Activated CD4-positive, alpha-beta T cell treated with anti-CD3 and anti-CD28 coated beads, Interleukin-2, Interleukin-4, amounts not matched to agents 100 ng/mL and 50 ng/mL, durations not matched to agents 16 hours and 8 hours (primary cell): ENCODE measurements at regions not wholly inside any gene's neighbourhood (a gene's known extent, or its start where the extent isn't known, plus 50 kb on each side); places are given as distances from the start of the nearest gene placed in this dataset.

Experiments used
- DNase-seq: peaks from one replicate; pipeline ENCODE4 v3.0.0-alpha.2; 2020; ENCODE audit warnings: low spot score

DNA sequence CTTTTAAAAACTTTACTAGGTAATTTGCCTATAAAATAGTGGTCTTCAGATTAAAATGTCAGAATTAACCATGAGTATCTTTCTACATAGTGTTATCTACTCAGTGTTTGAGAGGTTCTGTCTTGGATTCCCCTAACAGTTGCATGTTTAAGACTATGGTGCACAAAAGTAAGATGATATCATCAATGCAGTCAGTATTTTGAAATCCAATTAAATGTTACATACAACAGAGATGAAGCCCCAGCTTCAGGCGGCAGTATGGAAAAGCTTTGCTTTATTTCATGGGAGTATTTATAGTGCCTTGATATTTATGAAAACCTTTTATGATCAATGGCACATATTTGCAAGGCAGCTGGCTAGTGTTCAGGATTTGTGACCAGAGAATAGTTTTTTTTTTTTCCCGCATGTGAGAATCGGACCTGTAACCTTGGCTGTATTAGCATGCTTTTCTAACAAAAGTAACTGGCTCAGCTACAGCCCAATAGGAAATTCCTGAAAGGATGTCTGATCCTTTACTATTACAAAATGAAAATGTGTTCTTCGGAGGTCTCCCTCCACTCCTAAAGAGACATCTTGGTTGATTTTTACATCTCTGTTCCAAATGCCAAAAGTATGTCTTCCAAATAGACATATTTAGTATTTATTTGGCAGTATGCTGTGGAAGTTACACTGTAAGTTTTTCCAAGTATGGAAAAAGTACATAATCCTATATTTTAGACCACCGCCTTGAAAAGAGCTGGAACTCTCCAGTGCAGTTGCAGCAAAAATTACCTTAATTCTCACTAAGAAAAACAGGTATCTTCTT is 319.3 kb upstream of the UBE2E3 start:
- DNase-seq: no peak

DNA sequence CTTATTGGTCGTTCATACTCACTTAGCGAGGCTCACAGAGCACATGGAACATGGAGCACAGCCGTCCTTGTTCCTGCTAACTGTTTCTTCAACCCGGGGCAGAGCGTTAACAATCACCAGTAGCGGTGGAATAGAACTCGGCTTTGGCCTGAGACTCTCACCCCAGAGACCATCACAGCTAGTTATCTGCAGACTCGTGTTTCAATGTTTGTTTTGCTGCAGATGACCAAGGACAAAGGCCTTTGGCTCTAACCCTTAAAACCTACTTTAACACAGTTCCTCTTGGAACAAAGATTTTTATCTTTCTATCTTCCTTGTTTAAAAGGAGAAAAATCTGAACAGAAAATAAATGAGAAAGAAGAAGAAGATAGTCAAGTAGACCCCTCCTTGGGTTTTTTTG is 320.2 kb upstream of the UBE2E3 start:
- no peak for DNase-seq

DNA sequence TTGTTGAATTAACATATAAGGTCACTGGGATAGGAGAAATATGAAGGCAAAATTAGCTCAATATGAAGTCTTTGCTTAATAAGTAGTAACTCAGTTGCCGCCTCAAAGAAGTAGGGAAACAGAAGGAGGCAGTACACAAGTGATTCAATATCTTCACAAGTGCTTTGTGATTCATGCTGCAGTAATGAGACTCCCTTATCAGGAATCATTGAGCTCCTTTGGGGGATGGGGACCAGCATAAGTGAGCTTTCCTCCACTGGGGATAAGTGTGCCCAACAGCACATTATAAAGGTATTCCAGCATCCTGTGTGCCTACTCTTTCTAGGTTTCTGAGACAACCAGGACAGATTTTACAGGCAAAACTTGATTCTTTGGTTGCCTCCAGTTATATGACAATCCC is 323.4 kb upstream of the UBE2E3 start:
- no peak for DNase-seq

DNA sequence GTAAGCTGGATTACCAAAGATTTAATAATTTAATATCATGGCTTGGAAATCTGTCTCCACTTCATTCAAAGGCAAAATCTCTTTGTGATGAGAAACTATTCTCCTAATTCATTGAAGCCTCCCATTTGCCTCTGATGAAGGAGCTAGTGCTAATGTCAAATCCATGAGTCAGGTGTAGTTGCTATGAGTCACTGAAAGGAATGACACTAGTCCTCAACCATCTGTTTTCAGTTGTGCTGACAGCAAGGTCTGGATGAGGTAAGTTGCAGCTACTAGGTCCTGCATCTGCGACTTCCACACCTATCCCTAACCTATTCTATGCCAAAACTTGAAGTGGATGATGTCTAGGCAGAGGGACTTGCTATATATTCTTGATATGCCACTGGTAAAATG is 324.0 kb upstream of the UBE2E3 start:
- no peak for DNase-seq

DNA sequence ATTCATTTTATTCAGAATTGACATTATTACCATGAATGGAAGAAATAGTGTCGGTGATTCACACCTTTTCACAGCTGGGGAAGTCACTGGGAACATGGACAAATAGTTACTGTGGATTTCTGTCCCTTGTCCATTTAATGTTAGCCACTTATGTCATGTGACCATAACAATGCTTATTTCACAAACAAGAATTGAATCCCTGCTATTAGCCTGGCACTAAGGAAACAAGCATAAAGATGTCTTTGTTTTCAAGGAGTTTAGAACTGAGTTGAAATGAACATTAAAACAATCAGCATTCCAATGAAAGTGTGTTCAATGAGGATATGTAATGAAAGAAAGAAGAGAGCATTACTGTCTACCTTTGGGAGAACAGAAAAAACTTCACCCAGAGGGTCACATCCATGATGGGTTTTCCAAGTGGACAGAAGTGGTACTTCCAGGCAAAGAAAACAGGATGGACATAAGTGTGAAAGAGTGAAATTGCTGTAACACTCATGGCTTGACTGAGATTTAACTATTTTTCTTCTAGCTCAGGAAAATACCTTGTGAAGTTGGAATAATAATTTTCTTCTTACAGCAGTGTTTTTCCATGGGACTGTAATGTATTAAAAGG is 324.5 kb upstream of the UBE2E3 start:
- no peak for DNase-seq

DNA sequence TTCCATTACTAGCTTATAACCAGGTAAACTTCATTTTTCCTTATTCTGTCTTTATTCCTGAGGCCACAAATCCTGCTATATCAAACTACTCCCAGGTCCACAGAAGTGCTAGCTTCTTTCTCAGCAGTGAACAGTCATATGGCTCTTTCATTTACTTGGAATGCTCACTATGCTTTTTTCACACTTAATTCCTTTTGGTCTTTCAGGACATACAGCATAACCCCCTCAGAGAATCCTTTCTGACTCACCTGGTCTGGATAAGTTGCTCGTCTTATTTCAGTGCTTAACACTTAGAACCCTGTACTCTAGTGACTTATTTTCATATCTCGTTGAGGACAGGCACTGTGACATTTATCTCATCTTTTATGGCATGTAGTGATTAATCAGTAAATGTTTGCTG is 325.0 kb upstream of the UBE2E3 start:
- no peak for DNase-seq

DNA sequence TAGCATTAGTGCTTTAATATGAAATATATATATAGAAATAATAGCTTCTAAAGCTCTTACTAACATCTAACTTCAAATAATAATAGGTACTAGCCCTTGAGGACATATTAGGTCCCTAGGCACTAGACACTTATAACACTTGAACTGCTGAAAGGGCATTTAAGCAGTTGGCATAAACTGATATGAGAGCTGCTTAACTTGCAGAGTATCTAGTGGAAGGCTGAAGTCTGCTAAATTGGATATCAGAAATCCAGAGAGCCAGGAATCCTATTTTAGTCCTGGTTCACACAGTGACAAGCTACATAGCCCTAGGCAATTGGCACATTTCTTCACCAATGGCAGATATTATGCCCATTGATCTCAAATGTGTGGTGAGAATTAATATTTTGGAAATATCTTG is 326.9 kb upstream of the UBE2E3 start:
- no peak for DNase-seq

DNA sequence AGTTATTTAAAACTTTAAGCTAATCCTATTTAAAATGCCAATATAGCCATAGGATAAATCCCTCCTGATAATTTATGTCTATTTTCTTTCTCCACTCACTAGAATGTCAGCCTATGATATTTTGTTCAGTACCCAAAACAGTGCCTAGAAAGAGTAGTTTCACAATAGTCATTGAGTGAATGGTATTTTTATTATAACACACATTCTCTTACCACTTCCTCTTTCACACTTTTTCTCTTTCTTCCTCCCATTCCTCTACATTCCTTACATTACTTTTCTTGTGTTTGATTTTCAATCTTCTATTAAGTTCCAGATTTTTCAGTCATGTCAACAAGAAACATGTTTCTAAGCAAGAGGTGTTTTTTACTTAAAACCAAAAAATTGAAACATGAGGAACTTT is 327.6 kb upstream of the UBE2E3 start:
- no peak for DNase-seq

DNA sequence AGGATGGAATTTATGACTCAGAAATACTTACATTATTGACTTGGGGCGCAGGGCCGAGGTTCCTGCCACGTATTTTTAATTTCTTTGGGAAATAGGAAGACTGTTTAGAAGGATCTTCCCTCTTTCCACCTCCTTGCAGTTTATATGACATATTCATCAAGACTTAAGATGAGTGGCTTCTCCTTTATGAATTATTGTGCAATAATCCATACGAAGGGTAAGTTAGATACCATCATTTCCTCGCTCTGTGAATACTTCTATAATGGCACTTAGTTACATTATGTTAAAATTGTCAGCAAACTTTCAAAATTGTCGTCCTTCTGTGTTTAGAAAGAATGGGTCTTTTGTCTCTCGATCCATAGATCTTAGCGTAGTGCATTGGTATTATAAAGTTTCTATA is 328.8 kb upstream of the UBE2E3 start:
- DNase-seq: no peak

DNA sequence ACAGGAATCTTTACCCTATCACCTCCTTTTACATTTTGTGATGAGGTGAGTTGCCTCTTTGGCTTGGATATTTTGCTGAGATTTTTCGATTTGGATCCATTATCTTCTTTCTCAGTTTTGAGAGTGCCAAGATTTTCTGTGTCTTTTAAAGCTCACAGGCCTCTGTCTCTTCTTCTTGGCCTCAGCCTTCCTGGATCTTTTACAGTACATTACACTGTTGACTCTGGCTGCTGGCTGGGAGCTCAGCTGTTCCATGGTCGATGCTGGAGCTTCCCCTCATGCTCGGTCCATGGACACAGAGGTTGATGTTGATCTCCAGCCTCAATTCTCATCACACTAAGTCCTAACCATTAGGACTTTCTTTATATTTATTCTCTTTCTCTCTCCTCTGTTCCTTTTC is 332.8 kb upstream of the UBE2E3 start:
- DNase-seq: no peak

DNA sequence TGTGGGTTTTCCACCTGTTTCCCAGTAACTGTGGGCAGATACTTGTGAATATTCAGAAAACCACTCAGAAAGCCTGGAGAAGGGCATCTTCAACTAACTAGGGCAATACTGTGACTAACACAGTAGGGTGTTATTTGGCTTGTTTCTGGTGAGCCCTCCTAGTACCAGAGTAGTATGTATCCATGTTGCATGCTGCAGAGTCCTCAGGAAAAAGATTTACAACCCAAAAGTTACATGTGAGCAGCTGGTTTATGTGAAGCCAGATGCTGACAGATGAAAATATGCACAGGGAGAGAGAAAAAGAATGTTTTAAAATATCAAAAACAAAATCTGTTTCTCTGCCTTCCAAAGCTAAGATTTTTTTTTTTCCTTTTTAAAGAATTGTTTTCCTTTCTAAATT is 333.2 kb upstream of the UBE2E3 start:
- no peak for DNase-seq

DNA sequence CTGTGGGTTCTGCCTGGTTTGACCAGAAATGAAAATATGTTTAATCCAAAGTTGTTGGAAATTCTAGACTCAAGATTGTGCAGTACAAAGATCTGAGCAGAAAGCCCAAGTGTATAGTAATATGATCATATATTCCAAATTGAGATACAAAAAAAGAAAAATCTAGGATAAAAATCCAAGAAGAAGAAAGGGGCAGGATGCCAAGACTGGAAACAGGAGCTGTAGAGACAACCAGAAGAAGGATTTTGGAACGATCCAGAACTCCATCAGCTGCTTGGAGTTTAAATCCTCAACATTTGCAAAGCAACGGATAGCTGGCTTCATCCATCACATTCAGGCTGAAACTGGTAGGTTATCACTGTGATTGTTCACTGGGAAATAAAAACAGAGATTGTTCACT is 333.6 kb upstream of the UBE2E3 start:
- no peak for DNase-seq

DNA sequence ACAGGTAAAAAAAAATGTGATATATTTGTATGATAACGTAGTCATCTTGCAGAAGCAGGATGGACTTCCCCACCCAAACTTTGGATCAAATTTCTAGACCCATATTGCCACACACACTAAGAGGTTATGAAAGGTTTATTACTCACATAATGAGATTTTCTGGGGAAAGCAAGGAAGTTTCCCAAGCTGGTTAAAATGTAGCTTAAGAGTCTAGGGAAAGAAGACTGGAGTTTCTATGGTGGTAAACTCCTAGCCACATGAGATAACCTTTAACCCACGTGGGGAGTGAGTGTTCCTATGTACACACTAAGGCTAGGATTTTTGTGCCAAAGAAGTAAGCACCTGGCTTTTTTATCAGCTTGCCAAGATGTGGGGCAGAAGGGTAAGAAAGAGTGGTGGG is 335.7 kb upstream of the UBE2E3 start:
- no peak for DNase-seq

DNA sequence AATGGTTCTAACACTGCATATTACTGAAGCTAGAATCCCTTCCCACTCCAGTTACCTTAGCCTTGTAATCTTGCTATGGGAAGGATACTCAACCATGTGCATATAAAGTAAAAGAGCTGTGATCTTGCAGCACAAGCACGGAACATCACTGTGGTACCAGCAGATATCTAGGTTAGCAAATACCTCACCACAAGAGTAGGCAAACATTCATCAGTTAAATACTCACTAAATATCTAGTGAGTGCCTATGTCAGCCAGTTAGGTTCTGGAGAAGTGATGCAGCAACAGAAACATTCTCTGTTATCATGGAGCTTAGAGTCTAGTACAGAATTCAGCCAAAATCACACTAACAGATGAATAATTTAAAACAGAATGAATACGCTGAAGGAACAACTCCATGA is 349.6 kb upstream of the UBE2E3 start:
- DNase-seq: no peak

DNA sequence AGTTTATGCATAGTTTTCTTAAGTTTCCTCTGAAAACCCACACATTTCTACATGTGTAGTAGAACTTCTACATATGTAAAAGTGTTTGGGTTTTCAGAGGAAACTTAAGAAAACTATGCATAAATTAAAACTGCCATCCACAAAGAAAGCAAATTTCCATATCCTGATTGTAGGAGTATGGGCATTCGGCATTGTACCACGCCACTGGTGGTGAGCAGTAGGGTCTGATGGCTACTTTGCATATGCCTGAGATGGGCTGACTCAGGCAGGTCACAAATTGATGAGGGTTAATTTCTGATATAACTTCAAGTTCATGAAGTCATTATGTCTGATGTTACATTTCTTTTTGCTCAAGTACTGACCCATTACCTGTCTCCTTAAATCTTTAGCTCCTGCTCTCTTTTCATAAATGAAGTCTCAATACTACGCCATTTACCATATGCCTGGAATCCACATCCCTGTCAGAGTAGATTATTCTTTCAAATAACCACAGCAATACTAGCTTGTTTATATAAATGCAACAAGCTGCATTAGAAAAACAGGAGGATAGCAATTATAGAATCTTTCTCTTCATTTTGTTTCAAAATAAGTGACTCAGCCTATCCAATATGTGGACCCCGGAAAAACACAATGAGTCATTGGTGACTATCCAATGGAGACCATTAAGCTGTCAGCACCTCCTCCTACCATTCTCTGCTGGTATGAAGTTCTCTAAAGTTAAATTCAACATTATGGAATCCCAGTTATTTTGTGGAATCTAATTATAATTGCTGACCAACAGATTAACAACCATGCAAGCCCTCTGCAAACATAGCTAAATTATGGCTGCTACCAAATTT is 355.2 kb upstream of the UBE2E3 start:
- no peak for DNase-seq

DNA sequence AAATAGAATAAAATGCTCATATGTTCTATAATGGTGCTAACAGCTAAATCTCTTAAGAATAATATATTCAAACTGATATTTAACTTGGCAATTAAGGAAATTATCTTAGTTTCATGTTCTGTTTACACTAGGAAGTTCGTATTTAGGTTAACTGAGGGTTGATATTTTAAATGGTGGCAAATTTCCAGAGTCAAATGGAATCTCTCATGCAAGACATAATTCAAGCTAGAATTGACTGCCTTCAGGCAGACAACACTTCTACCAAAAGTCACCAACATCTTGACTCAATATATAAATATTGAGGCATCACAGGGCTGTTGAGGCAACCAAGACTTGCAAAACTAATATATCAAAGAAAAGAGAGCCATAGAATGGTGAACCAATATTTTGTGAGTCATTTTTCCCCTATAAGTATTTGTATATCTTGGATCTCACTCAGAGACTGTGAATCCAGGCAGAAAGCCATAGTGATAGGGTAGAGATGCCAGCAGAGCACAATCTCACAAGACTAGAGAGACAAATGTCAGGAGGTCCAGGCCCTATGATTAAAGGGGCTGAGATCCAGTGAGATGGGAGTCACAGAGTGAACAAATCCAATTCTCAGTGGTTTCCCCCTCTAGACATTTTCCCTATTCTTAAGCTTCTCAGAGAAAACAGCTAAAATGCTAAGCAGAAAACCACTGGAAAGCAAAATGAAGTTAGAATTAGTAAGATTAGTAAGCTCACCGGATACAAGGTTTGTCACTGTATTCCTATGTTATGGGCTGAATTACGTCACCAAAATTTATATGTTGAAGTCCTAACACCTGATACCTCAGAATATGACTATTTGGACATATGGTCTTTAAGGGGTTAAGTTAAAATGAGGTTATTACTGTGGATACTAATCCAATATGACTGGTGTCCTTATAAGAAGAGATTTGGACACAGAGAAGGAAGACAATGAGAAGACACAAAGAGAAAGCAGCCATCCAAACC is 358.2 kb upstream of the UBE2E3 start:
- no peak for DNase-seq

DNA sequence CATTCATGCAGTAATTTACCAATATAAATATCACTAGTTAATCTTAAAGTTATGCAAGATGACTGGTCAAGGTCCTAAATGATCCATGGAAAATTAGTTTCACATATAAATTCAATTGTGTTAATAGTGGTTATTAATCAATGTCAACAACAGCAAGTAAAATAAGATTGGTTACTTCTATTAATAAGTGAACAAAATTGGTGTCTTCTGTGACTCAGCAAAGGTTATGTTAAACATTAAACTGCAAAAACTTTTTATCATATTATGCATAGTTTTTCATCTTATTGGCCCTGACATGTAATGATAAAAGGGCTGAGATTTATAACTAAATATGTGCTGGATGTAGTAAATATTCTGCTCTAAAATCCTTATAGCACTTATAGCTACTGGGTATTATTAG is 359.0 kb upstream of the UBE2E3 start:
- no peak for DNase-seq

DNA sequence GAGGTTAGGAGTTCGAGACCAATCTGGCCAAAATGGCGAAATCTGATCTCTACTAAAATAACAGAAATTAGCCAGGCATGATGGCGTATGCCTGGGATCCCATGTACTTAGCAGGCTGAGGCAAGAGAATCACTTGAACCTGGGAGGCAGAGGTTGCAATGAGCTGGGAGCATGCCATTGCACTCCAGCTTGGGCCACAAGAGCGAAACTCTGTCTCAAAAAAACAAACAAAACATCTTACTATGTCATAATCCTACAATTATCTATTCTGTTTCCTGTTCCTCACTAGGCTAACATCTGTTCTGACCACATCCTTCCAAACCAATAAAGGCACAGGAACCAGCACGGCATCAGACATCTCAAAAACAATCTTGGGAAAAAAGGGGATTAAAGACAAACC is 361.8 kb upstream of the UBE2E3 start:
- no peak for DNase-seq

DNA sequence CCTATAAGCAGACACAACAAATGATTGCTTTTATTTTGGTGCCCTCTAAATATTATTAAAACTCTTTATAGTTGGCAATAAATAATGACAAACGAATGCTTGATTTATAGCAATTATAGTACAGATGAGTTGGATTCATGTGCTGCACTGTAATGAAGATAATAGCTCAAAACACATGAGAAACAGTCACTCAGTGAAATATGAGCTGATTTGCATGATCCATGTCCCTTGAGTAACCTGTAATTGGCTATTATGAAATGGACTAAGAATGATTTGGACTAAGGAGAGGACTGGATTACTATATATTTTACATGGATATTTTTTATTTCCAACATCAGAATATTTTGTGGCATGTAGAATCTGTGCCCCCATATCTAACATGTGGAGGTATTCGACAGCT is 365.6 kb upstream of the UBE2E3 start:
- DNase-seq: no peak

DNA sequence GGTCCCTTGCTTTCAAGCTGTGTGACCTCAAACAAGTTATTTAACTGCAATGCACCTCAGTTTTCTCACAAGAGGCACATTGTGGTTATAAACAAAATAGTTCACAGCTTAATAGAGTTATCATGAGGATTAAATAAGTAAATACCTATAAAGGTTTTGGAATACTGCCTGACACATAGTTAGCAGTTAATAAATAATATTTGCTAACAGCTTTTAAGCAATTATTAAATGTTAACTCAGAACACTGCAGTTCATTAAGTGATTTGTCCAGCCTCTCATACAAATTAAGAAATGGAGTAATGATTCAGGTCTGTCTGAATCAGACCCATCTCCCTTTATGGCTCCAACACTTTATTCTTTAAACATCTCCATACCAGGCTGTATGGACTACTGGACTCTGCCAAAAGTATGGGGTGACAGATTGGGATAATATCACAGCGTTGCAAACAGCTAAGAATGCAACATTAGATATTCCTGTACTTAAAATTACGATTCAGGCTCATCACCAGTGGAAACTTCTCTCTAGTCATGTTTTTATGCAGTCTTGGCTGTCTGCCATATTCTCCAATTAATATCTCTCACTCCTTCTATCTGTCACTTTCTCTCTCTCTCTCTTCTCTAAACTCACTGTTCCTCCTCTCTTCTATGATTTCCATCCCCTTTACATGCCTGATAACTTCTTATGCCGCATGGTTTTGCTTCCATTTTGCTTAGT is 370.6 kb upstream of the UBE2E3 start:
- no peak for DNase-seq

DNA sequence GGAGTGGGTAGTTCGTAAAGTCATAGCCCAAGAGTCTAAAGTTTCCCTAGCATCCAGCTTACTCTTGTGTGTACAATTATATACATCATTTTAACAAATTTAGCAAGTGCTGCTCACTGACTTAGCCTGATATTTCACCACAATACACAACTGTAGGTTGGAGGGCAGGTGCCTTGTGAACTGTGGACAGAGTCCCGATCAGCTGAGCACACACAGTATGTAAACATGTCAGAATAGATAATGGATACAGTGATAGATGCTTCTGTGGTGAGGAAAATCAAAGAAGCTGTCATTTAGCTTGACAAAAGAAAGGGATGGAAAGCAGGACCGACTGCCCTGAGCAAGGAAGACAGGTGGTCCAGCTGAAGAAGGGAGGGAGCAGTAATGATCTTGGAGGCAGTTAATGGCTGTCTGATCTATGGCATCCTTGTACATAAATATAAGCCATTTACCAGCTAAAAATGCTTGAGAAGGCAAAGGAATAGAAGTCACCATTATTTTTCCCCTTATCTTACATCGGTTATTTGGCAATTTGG is 372.8 kb upstream of the UBE2E3 start:
- no peak for DNase-seq
